BE2C (cell line): ENCODE measurements at regions not wholly inside any gene's neighbourhood (a gene's known extent, or its start where the extent isn't known, plus 50 kb on each side); places are given as distances from the start of the nearest gene placed in this dataset.

Experiments used
- DNase-seq: peaks from one replicate; pipeline ENCODE4 v3.0.0-alpha.2; 2020
- H3K27me3 ChIP-seq: fragments of 250-450 bp; sonication (Bioruptor Pico); 2 replicates; pipeline ENCODE4 v1.5.1; 2020; ENCODE audit warnings: mild to moderate bottlenecking
- H3K36me3 ChIP-seq: fragments of 250-450 bp; sonication (Bioruptor Pico); 2 replicates; pipeline ENCODE4 v1.5.1; 2020; ENCODE audit warnings: mild to moderate bottlenecking
- H3K4me1 ChIP-seq: fragments of 250-450 bp; sonication (Bioruptor Pico); 2 replicates; pipeline ENCODE4 v1.5.1; 2020
- H3K4me3 ChIP-seq: 2 replicates; pipeline ENCODE4 v1.5.1; 2011; ENCODE audit warnings: low read depth, low read length
- H3K9me3 ChIP-seq: fragments of 250-450 bp; sonication (Bioruptor Pico); 2 replicates; pipeline ENCODE4 v1.5.1; 2020
- TF ChIP-seq, protein P1 (sequence below): IDR thresholded peaks from 2 replicates; pipeline ENCODE4 v1.5.1; 2012; ENCODE audit warnings: mild to moderate bottlenecking, low read depth, low read length

DNA sequence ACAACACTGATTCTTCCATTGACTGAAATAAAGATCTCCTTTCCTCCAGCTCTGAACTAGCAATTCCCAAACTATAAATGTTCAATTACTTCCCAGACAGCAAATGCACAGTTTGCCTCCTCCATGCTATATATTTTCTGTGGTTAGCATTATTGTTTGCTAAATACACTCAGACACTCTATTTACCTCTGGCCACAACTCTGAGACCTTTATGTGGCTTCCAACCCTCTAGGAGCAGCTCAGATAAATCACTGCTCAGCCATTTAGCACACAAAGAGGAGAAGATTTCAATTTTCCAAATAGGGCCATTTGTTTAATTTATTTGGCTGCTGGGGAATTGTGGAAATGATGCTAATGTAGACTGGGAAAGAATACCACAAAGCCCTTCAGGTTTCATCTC lies 202.0 kb downstream of the SPTSSA start:
- Histone ChIP-seq H3K4me1 (no peaks in the 10 kb centered on the region), H3K36me3 (no peaks in the 10 kb centered on the region), H3K9me3 (no peaks in the 10 kb centered on the region; the same call in 1 of the 2 replicates), H3K27me3 (peaks cover 11% of the 10 kb centered on the region), H3K4me3 (no peak overlapping the region)
- TF ChIP-seq, protein P1, sequence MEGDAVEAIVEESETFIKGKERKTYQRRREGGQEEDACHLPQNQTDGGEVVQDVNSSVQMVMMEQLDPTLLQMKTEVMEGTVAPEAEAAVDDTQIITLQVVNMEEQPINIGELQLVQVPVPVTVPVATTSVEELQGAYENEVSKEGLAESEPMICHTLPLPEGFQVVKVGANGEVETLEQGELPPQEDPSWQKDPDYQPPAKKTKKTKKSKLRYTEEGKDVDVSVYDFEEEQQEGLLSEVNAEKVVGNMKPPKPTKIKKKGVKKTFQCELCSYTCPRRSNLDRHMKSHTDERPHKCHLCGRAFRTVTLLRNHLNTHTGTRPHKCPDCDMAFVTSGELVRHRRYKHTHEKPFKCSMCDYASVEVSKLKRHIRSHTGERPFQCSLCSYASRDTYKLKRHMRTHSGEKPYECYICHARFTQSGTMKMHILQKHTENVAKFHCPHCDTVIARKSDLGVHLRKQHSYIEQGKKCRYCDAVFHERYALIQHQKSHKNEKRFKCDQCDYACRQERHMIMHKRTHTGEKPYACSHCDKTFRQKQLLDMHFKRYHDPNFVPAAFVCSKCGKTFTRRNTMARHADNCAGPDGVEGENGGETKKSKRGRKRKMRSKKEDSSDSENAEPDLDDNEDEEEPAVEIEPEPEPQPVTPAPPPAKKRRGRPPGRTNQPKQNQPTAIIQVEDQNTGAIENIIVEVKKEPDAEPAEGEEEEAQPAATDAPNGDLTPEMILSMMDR, result no peak
- DNase-seq, result no peak

GRCh38 chr14:34258318-34258717 lies 203.7 kb downstream of the SPTSSA start:
- peaks cover 11% of the 10 kb centered on the region for H3K27me3 ChIP-seq
- H3K4me3 ChIP-seq, result no peak overlapping the region
- no peak for DNase-seq
- no peaks in the 10 kb centered on the region for H3K36me3 ChIP-seq
- H3K4me1 ChIP-seq, result no peaks in the 10 kb centered on the region
- TF ChIP-seq, protein P1, result no peak
- no peaks in the 10 kb centered on the region; the same call in 1 of the 2 replicates for H3K9me3 ChIP-seq

DNA sequence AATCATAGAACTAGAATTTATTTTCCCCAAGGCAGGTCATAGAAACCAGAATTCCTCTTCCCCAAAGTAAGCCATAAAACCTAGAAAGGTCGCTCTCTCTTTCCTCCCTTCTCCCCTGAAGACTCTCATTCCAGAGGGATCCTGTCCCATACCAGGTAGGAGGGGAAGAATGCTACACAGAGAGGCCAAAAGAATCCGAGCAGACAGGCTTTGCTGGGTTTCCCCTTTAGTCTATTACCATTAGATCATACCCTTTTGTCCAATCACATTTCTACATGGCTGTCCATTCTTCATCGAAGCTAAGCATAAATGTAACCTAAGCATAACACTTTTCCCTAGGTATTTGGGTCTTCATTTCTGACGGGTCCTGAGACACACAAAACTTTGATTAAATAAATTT lies 204.5 kb downstream of the SPTSSA start:
- Histone ChIP-seq H3K4me3 (no peak overlapping the region), H3K9me3 (no peaks in the 10 kb centered on the region; the same call in 1 of the 2 replicates), H3K4me1 (no peaks in the 10 kb centered on the region), H3K27me3 (peaks cover 11% of the 10 kb centered on the region), H3K36me3 (no peaks in the 10 kb centered on the region)
- TF ChIP-seq, protein P1, result no peak
- DNase-seq, result no peak

GRCh38 chr14:34256223-34256622 lies 205.8 kb downstream of the SPTSSA start:
- no peaks in the 10 kb centered on the region for H3K36me3 ChIP-seq
- H3K4me3 ChIP-seq, result no peak overlapping the region
- DNase-seq, result no peak
- H3K9me3 ChIP-seq, result no peaks in the 10 kb centered on the region; the same call in 1 of the 2 replicates
- H3K4me1 ChIP-seq, result no peaks in the 10 kb centered on the region
- peaks cover 11% of the 10 kb centered on the region for H3K27me3 ChIP-seq
- TF ChIP-seq, protein P1, result no peak

GRCh38 chr14:34254571-34254970 lies 207.5 kb downstream of the SPTSSA start:
- no peaks in the 10 kb centered on the region for H3K4me1 ChIP-seq
- H3K36me3 ChIP-seq, result no peaks in the 10 kb centered on the region
- DNase-seq, result no peak
- no peaks in the 10 kb centered on the region; the same call in 1 of the 2 replicates for H3K9me3 ChIP-seq
- TF ChIP-seq, protein P1, result no peak
- peaks cover 11% of the 10 kb centered on the region for H3K27me3 ChIP-seq
- H3K4me3 ChIP-seq, result no peak overlapping the region

DNA sequence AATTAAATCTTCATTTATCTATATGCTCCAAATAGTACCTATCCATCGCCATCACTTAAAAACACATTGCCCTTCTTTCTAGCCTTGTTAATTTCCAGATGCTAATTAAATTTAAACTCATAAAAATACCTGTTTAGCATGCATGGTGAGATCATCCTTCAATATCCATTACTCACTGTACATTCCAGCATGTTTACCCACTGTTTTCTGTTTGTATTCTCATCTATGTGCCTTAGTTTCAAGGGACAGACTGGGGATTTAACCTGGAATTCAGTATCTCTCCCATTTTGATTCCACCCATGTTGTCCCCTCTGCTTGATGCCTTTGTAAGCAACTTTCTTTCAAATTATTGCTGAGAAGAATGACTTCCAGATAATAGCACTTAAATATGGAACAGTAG lies 208.0 kb downstream of the SPTSSA start:
- Histone ChIP-seq H3K36me3 (no peaks in the 10 kb centered on the region), H3K4me1 (no peaks in the 10 kb centered on the region), H3K27me3 (peaks cover 11% of the 10 kb centered on the region), H3K9me3 (no peaks in the 10 kb centered on the region; the same call in 1 of the 2 replicates), H3K4me3 (no peak overlapping the region)
- TF ChIP-seq, protein P1, result no peak
- no peak for DNase-seq
